NOMO-1 treated with DMSO at 0.1 percent for 48 hours (cell line): ENCODE measurements at regions not wholly inside any gene's neighbourhood (a gene's known extent, or its start where the extent isn't known, plus 50 kb on each side); places are given as distances from the start of the nearest gene placed in this dataset.
A peak's percentile ranks its signal among the peaks of the same experiment; 100 is the strongest.
"Not testable (repeated sequence)": the region's sequence is repeated elsewhere in the genome, so short reads cannot be mapped to it uniquely, and the experiment has no call there.

ENCODE experiments used
- DNase-seq: peaks from one replicate; lab custom pipeline; 2025; ENCODE audit not compliant: unreplicated experiment; lab: John Stamatoyannopoulos, UW

DNA sequence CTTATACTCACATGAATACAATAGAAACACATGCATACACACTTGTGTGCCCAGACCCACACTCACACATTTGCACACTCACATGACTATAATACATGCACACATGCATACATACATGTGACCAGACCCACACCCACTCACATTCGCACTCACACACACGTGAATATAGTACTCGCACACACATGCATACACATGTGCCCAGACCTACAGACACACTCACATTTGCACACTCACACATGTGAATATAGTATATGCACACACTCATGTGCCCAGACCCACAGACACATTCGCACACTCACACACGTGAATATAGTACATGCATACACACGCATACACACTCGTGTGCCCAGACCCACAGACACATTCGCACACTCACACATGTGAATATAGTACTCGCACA, 197.4 kb upstream of the ZNF469 start:
- not testable (repeated sequence) for DNase-seq

GRCh38 chr16:88185976-88186888, 196.5 kb upstream of the ZNF469 start:
- DNase-seq: not testable (repeated sequence)

DNA sequence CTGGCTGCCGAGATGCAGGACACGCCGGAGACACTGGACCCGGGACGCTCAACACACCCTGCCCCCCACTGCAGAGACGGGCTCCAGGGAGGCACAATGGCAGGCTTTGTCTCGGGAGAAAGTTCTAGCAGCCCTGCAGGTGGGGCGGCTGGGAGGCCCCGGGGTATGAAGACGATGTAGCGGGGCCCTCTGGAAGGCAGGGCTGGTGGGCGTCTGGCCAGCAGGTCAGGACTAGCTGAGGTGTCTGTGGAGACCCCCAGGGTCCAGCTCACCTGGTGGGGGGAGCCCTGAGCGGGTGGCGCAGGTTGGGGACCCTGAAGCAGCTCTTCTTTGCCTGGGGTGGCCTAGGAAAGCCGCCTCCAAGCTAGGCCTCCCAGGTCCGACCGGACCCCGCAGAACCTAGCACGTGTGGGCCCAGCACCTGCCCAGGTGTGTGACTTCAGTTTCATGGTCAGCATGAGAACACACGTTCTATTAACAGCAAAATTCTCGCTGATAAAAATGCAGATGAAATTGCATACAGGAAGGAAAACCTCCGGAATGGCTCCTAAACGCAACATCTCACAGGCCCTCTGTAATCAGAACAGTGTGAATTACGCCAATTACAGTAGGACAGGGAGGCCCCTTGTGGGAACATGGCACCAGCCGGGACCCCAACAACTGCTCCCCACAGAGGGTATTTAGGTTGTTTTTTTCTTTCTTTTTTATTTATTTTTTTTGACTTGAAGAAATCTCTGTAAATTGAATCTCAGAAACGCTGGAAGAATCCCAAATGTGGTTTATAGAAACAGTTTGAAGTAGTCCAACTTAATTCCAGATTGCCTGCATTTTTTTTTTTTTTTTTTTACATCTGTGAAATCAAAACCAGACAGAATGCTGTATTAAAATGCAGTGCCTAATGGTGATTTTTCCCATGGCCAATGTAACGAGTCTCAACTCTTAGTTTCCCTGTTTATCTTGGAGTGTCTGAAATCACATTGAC, 195.6 kb upstream of the ZNF469 start:
- not testable (repeated sequence) for DNase-seq

GRCh38 chr16:88188171-88188895, 194.4 kb upstream of the ZNF469 start:
- DNase-seq: not testable (repeated sequence)

GRCh38 chr16:88190592-88191095, 192.1 kb upstream of the ZNF469 start:
- DNase-seq: not testable (repeated sequence)

DNA sequence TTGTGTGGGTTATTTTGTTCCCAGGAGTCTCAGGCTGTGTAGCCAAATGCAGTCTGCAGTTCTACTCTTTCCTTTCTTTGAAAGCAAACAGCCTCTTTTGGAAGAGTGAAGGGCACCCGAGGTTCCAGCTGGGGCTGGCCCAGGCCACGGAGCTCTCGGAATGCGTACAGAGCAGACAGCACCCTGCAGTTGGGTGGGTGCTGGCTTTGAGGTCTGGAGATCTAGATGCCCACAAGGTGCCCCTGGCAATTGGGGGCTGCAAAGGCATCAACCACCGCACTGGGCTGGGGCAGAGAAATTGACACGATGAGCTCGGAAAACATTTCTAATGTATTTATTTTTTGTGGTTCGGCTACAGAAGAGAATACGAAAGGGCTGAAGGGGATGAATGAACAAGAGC, 191.6 kb upstream of the ZNF469 start:
- DNase-seq: not testable (repeated sequence)

- no peak for DNase-seq
Measured at GRCh38 chr16:88192601-88193000, 190.2 kb upstream of the ZNF469 start.

- DNase-seq: peak; percentile 30
Measured at GRCh38 chr16:88193706-88194396, 188.9 kb upstream of the ZNF469 start.

DNA sequence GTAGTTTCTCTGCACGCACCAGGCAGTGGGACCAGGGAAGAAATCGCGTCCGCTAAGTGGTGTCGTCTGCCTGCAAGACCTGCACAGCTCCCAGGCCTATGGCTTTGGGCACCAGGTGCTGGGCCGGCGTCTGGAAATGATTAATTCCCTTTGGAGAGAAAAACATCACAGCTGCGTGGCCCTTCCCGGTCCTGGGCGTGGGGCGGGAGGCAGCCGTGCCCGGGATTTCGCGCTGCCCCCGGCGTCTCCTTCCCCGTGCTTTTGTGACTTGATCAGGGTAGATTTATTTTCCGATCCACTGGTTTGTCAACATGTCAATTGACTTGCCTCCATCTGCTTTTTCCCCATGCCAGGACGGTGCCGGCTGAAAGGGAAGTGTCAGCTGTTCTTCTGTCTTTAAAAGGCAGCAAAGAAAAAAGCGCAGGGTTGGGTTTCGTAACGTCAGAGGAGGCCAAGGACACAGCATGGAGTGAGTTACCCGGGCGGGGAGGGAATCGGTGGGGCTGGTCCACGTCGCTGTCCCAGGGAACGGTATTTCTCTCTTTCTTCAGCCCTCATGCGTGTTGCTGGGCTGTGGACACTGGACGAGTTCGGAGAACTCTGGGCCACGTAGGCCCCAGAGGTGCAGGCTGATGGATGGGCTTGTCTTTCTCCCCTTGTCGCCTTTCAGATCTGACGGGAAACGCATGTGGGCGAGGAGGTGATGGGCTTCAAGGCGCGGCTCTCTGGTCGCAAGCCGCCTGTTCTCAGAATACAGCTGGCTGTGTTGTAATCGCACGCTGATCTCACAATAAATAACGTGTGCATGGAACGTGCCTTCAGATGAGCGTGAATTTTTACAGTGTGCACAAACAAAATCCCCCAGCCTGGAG, 188.1 kb upstream of the ZNF469 start:
- DNase-seq: peak; percentile 84

- peak; percentile 38 for DNase-seq
Measured at GRCh38 chr16:88195269-88195705, 187.5 kb upstream of the ZNF469 start.

- no peak for DNase-seq
Measured at GRCh38 chr16:88195911-88196465, 186.8 kb upstream of the ZNF469 start.

GRCh38 chr16:88196471-88197400, 186.0 kb upstream of the ZNF469 start:
- DNase-seq: no peak

DNA sequence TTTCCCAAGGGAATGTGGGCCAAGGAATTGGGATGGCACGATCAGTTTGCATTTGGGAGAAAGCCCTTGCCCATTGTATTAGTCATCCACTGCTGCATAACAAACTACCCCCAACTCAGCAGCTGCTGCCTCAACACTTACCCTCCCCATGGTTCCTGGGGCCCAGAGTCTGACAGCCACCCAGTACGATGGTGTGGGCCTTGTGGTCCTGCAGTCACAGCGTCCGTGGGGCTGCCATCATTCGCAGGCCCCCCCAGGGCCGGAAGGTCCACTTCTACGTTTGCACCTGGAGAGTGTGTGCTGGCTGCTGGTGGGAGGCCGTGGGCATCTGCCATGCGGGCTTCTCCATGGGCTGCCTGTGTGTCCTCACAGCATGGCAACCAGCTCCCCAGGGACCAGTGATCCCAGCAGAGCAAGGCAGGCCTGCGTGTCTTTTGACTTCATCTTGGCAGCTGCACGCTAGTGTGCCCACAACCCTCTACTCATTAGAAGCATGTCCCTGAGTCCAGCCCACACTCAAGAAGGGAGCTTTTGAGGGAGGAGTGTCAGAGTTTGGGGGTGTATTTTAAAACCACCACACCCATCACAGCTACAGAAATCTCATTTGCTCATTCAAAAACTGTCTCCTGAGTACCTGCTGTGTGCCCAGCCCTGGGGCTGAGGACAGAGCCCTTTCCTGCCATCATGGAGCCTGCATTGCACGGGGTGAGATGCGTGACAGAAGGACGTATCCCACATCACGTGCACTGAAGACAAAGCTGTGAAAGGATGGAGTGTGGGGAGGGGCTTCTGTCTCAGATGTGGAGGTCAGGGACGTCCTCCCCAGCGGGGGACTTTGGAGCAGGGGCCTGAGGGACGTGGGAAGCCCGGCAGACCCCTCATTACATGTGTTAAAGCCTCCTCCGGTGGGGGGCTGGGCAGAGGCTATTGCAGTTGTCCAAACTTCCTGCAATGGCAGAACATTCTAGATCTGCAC, 185.0 kb upstream of the ZNF469 start:
- DNase-seq: no peak

DNA sequence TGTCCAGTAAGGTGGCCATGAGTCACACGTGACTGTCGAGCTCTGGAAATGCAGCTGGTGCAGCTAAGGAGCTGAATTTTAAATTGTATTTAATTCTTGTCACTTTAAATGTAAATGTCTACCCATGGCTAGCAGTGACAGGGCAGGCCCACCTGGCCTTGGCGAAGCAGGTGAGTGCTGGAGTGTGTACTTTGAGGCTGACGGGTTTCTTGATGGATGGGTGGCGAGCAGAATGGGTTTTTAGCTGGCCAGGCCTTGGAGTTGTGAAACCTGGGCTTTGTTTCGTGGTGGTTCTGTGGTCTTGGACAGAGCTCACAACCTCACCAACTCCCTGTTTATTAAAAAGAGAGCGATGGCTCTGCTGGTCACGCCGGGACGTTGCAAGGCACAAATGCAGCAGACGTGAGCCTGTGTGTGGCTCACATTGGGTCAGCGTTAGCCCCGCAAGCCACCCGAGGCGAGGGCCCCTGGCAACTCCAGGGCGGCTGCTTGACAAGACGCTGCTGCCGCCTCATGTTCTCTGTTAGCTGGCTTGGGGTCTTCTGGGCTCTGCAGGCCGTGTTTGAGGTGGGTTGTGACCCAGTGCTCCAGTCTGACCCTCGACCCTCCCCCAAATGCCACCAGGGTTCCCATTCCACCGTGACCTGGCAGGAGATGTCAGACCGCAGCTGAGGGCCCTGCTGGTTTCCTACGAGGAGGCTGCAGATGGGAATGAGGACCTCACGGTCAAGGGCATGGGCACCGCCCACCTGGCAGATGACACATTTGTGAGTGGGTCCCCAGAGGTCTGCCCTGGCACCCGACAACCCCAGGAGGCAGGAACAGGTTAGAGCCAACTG, 184.1 kb upstream of the ZNF469 start:
- DNase-seq: not testable (repeated sequence)

DNA sequence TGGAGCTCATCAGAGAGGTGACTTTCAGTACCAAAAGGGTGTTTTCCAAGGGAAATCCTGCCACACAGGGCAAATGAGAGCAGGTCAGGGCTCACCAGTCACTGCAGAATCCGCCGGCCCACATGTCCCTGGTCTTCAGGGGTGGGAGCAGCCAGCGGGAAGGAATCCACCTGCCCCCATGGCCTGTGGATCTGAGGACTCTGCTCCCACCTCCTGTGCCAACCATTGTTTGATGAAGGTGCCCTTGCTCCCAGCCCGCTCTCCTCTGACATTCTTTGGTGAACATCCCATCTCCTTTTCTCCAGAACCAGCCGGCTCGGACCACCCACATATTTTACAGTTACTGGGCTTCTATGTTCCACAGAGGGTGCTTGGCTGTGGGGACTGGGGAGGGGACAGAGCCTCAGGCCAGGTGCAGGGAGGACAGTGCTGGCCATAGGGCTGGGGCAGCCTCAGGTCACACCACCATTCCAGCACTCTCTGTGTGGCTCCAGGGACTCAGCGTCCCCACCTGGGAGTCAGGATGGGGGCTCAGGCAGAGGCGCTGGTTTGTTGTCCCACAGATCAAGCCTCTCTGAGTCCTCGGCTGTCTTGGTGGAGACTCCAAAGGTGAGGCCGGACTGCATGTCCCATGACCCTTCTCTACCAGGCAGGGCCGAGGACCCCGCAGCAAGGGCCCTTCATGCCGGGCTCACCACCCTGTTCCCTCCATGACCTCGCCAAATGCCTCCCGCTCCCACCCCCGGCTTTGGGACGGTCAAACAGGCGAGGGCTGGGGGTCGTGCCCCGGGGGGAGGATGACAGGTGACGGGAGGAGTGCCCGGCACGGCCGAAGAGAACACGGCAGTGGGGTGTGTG, 183.2 kb upstream of the ZNF469 start:
- not testable (repeated sequence) for DNase-seq
